ENCODE measurements at regions not wholly inside any gene's neighbourhood (a gene's known extent, or its start where the extent isn't known, plus 50 kb on each side); places are given as distances from the start of the nearest gene placed in this dataset.
"Not testable (repeated sequence)": the region's sequence is repeated elsewhere in the genome, so short reads cannot be mapped to it uniquely, and the experiment has no call there.

- Histone ChIP-seq H3K4me3 (no peak overlapping the region), H3K4me2 (no peak overlapping the region), H3K9me3 (ENCODE audit: low read depth) (no peaks in the 10 kb centered on the region), H3K9me2 (replicated peaks; ENCODE audit: insufficient read depth) (no peaks in the 10 kb centered on the region), H2AFZ (no peak overlapping the region), H3K79me2 (no peaks in the 10 kb centered on the region), H3K4me1 (ENCODE audit: insufficient read depth) (no peaks in the 10 kb centered on the region), H3K27me3 (no peaks in the 10 kb centered on the region), H4K20me1 (ENCODE audit: insufficient read depth, poor library complexity, severe bottlenecking) (no peaks in the 10 kb centered on the region), H3K27ac (no peak overlapping the region), H3K36me3 (replicated peaks; ENCODE audit: insufficient read depth, low read depth) (no peaks in the 10 kb centered on the region)
- WGBS (ENCODE audit: low lambda C conversion rate, missing lambda C conversion rate), result 98% methylated on average over 46 of the region's 46 CpGs
- no peak for DNase-seq (ENCODE audit: low spot score)
- TF ChIP-seq EZH2 (IDR thresholded peaks at IDR 0.05; ENCODE audit: borderline replicate concordance) (no peak), EZH2phosphoT487 (IDR thresholded peaks at IDR 0.05; ENCODE audit: low read depth, severe bottlenecking, unreplicated experiment) (no peak)
- TF ChIP-seq, protein P1, sequence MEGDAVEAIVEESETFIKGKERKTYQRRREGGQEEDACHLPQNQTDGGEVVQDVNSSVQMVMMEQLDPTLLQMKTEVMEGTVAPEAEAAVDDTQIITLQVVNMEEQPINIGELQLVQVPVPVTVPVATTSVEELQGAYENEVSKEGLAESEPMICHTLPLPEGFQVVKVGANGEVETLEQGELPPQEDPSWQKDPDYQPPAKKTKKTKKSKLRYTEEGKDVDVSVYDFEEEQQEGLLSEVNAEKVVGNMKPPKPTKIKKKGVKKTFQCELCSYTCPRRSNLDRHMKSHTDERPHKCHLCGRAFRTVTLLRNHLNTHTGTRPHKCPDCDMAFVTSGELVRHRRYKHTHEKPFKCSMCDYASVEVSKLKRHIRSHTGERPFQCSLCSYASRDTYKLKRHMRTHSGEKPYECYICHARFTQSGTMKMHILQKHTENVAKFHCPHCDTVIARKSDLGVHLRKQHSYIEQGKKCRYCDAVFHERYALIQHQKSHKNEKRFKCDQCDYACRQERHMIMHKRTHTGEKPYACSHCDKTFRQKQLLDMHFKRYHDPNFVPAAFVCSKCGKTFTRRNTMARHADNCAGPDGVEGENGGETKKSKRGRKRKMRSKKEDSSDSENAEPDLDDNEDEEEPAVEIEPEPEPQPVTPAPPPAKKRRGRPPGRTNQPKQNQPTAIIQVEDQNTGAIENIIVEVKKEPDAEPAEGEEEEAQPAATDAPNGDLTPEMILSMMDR (IDR thresholded peaks at IDR 0.05; ENCODE audit: poor library complexity), result no peak
Measured at GRCh38 chr16:63129411-63130125, 1093.3 kb upstream of the CDH8 start.

- not testable (repeated sequence) for H3K4me3 ChIP-seq; H3K4me1 ChIP-seq (ENCODE audit: insufficient read depth); H3K9me2 ChIP-seq (replicated peaks; ENCODE audit: insufficient read depth); DNase-seq (ENCODE audit: low spot score); H3K27ac ChIP-seq; H3K36me3 ChIP-seq (replicated peaks; ENCODE audit: insufficient read depth, low read depth); H3K27me3 ChIP-seq; H2AFZ ChIP-seq; H3K4me2 ChIP-seq; H4K20me1 ChIP-seq (ENCODE audit: insufficient read depth, poor library complexity, severe bottlenecking); H3K79me2 ChIP-seq; H3K9me3 ChIP-seq (ENCODE audit: low read depth)
- 93% methylated on average over 23 of the region's 23 CpGs for WGBS (ENCODE audit: low lambda C conversion rate, missing lambda C conversion rate)
Measured at GRCh38 chr16:63119905-63120304, 1083.7 kb upstream of the CDH8 start.

DNA sequence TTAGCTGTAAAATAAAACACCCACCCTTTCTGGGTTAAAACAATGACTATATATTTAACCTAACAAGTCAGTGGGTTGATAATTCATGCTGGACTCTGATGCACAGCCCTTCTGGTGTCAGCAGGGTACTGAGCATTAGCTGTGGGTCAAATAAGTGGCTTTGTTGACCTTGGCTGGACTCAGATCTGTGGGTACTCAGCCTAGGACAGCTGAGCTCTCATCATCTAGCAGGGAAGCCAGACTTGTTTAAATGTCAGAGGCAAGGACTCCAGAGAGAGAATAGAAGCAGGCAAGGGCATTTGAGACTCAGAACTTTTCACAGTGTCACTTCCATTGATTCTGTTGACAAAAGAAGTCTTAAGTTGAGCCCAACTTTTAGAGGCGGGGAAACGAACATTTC lies 1063.8 kb upstream of the CDH8 start:
- H3K9me2 ChIP-seq (replicated peaks; ENCODE audit: insufficient read depth), result no peaks in the 10 kb centered on the region
- TF ChIP-seq EZH2 (IDR thresholded peaks at IDR 0.05; ENCODE audit: borderline replicate concordance) (no peak), EZH2phosphoT487 (IDR thresholded peaks at IDR 0.05; ENCODE audit: low read depth, severe bottlenecking, unreplicated experiment) (no peak)
- TF ChIP-seq, protein P1 (IDR thresholded peaks at IDR 0.05; ENCODE audit: poor library complexity), result no peak
- H3K27ac ChIP-seq, result no peak overlapping the region
- H3K79me2 ChIP-seq, result no peaks in the 10 kb centered on the region
- H2AFZ ChIP-seq, result no peak overlapping the region
- H3K27me3 ChIP-seq, result no peaks in the 10 kb centered on the region
- no peaks in the 10 kb centered on the region for H3K4me1 ChIP-seq (ENCODE audit: insufficient read depth)
- H3K9me3 ChIP-seq (ENCODE audit: low read depth), result no peaks in the 10 kb centered on the region
- no peaks in the 10 kb centered on the region for H4K20me1 ChIP-seq (ENCODE audit: insufficient read depth, poor library complexity, severe bottlenecking)
- no peaks in the 10 kb centered on the region for H3K36me3 ChIP-seq (replicated peaks; ENCODE audit: insufficient read depth, low read depth)
- DNase-seq (ENCODE audit: low spot score), result no peak
- H3K4me3 ChIP-seq, result no peak overlapping the region
- WGBS (ENCODE audit: low lambda C conversion rate, missing lambda C conversion rate), result 90% methylated on average over 2 of the region's 2 CpGs
- no peak overlapping the region for H3K4me2 ChIP-seq

DNA sequence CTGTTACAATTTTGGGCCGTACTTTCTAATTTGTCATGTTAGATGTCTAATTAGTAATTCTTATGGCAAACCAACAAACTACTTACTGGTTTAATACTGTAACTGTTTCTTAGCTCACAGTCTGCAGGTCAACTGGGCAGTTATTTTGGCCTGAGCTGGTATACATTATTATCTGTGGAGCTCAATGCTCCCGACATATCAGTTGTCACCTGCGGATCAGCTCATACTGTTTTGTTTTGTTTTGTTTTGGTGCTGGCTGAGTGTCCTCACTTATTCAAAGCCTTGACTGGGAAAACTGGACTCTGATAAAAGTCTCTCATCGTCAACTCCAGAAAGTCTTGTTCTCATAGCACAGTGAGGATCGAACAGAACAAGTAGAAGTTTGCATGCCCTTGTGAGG lies 1060.6 kb upstream of the CDH8 start:
- no peaks in the 10 kb centered on the region for H3K9me3 ChIP-seq (ENCODE audit: low read depth)
- H3K36me3 ChIP-seq (replicated peaks; ENCODE audit: insufficient read depth, low read depth), result no peaks in the 10 kb centered on the region
- DNase-seq (ENCODE audit: low spot score), result no peak
- 94% methylated on average over 5 of the region's 5 CpGs for WGBS (ENCODE audit: low lambda C conversion rate, missing lambda C conversion rate)
- H3K27ac ChIP-seq, result no peak overlapping the region
- no peak overlapping the region for H3K4me3 ChIP-seq
- H3K79me2 ChIP-seq, result no peaks in the 10 kb centered on the region
- H3K4me2 ChIP-seq, result no peak overlapping the region
- no peaks in the 10 kb centered on the region for H3K9me2 ChIP-seq (replicated peaks; ENCODE audit: insufficient read depth)
- no peaks in the 10 kb centered on the region for H3K27me3 ChIP-seq
- H4K20me1 ChIP-seq (ENCODE audit: insufficient read depth, poor library complexity, severe bottlenecking), result no peaks in the 10 kb centered on the region
- no peak for TF ChIP-seq EZH2 (IDR thresholded peaks at IDR 0.05; ENCODE audit: borderline replicate concordance)
- no peak for TF ChIP-seq EZH2phosphoT487 (IDR thresholded peaks at IDR 0.05; ENCODE audit: low read depth, severe bottlenecking, unreplicated experiment)
- TF ChIP-seq, protein P1 (IDR thresholded peaks at IDR 0.05; ENCODE audit: poor library complexity), result no peak
- H2AFZ ChIP-seq, result no peak overlapping the region
- no peaks in the 10 kb centered on the region for H3K4me1 ChIP-seq (ENCODE audit: insufficient read depth)
